Nephron (organoid): ENCODE measurements at regions not wholly inside any gene's neighbourhood (a gene's known extent, or its start where the extent isn't known, plus 50 kb on each side); places are given as distances from the start of the nearest gene placed in this dataset.

ENCODE experiments used
- H3K27ac Mint-ChIP-seq, 3 experiments: 2 replicates each; pipeline ENCODE4 v1.8.0; 2020; ENCODE audit warnings: mixed read lengths in 3 of 3, mild to moderate bottlenecking in 2 of 3, moderate library complexity in 1 of 3
- H3K27me3 Mint-ChIP-seq: 2 replicates; pipeline ENCODE4 v1.8.0; 2021; ENCODE audit warnings: low read depth, mild to moderate bottlenecking, moderate library complexity, mixed read lengths
- H3K36me3 Mint-ChIP-seq: 2 replicates; pipeline ENCODE4 v1.8.0; 2020; ENCODE audit warnings: low read depth, mixed read lengths
- H3K4me1 Mint-ChIP-seq: 2 replicates; pipeline ENCODE4 v1.8.0; 2020; ENCODE audit warnings: mixed read lengths
- H3K4me3 Mint-ChIP-seq, 3 experiments: 2 replicates each; pipeline ENCODE4 v1.8.0; 2020; ENCODE audit warnings: mild to moderate bottlenecking in 3 of 3, mixed read lengths in 3 of 3, moderate library complexity in 2 of 3
- H3K9me3 Mint-ChIP-seq: 2 replicates; pipeline ENCODE4 v1.8.0; 2020; ENCODE audit warnings: mixed read lengths
- CTCF ChIP-seq, 3 experiments: fragments of 200-600 bp; sonication (generic); IDR thresholded peaks; one replicate each; pipeline ENCODE4 v1.5.0; 2021; ENCODE audit warnings: antibody characterized with exemption in 3 of 3; ENCODE audit not compliant: unreplicated experiment in 3 of 3

- Mint-ChIP-seq H3K27me3 (peaks cover 4% of the 10 kb centered on the region), H3K4me3 (no peak overlapping the region), H3K9me3 (peaks cover 20% of the 10 kb centered on the region), H3K36me3 (no peaks in the 10 kb centered on the region), H3K27ac (no peak overlapping the region), H3K4me1 (peaks cover 5% of the 10 kb centered on the region)
- TF ChIP-seq CTCF (IDR thresholded peaks at IDR 0.05; ENCODE audit: unreplicated experiment in 3 of 3), result no peak
Observed at GRCh38 chrX:40189637-40190036, 91.9 kb upstream of the BCOR start.

GRCh38 chrX:40188573-40189417 is 91.0 kb upstream of the BCOR start:
- H3K4me1 Mint-ChIP-seq, result peaks cover 5% of the 10 kb centered on the region
- H3K9me3 Mint-ChIP-seq, result peaks cover 25% of the 10 kb centered on the region
- TF ChIP-seq CTCF (IDR thresholded peaks at IDR 0.05; ENCODE audit: unreplicated experiment in 3 of 3), result no peak
- H3K36me3 Mint-ChIP-seq, result no peaks in the 10 kb centered on the region
- no peak overlapping the region for H3K27ac Mint-ChIP-seq
- H3K4me3 Mint-ChIP-seq, result no peak overlapping the region
- H3K27me3 Mint-ChIP-seq, result peaks cover 4% of the 10 kb centered on the region

- Mint-ChIP-seq H3K27ac (no peak overlapping the region), H3K9me3 (peaks cover 30% of the 10 kb centered on the region)
Observed at GRCh38 chrX:40184968-40185367, 87.2 kb upstream of the BCOR start.

GRCh38 chrX:40182615-40183014 is 84.9 kb upstream of the BCOR start:
- H3K4me3 Mint-ChIP-seq, result no peak overlapping the region
- H3K27ac Mint-ChIP-seq, result no peak overlapping the region
- H3K9me3 Mint-ChIP-seq, result peaks cover 19% of the 10 kb centered on the region
- H3K36me3 Mint-ChIP-seq, result no peaks in the 10 kb centered on the region
- peaks cover 7% of the 10 kb centered on the region for H3K4me1 Mint-ChIP-seq
- no peak for TF ChIP-seq CTCF (IDR thresholded peaks at IDR 0.05; ENCODE audit: unreplicated experiment in 3 of 3)
- H3K27me3 Mint-ChIP-seq, result peaks cover 5% of the 10 kb centered on the region

More at GRCh38 chrX:40184968-40185367, 87.2 kb upstream of the BCOR start:
- H3K4me1 Mint-ChIP-seq, result peaks cover 5% of the 10 kb centered on the region
- H3K4me3 Mint-ChIP-seq, result no peak overlapping the region
- H3K36me3 Mint-ChIP-seq, result no peaks in the 10 kb centered on the region
- H3K27me3 Mint-ChIP-seq, result peaks cover 9% of the 10 kb centered on the region
- TF ChIP-seq CTCF (IDR thresholded peaks at IDR 0.05; ENCODE audit: unreplicated experiment in 3 of 3), result no peak

GRCh38 chrX:40182095-40182494 is 84.3 kb upstream of the BCOR start:
- H3K4me1 Mint-ChIP-seq, result peaks cover 10% of the 10 kb centered on the region
- H3K9me3 Mint-ChIP-seq, result peaks cover 19% of the 10 kb centered on the region
- no peaks in the 10 kb centered on the region for H3K36me3 Mint-ChIP-seq
- H3K4me3 Mint-ChIP-seq, result no peak overlapping the region
- no peak overlapping the region for H3K27ac Mint-ChIP-seq
- no peak for TF ChIP-seq CTCF (IDR thresholded peaks at IDR 0.05; ENCODE audit: unreplicated experiment in 3 of 3)
- H3K27me3 Mint-ChIP-seq, result peaks cover 5% of the 10 kb centered on the region

GRCh38 chrX:40179283-40179682 is 81.5 kb upstream of the BCOR start:
- Mint-ChIP-seq H3K27me3 (peaks cover 5% of the 10 kb centered on the region), H3K4me1 (peaks cover 18% of the 10 kb centered on the region), H3K27ac (peak overlapping the region in 1 of 3 experiments; percentile 41), H3K9me3 (peaks cover 10% of the 10 kb centered on the region), H3K4me3 (no peak overlapping the region), H3K36me3 (no peaks in the 10 kb centered on the region)
- TF ChIP-seq CTCF (IDR thresholded peaks at IDR 0.05; ENCODE audit: unreplicated experiment in 3 of 3), result no peak
